RWPE2 (cell line): ENCODE measurements at regions not wholly inside any gene's neighbourhood (a gene's known extent, or its start where the extent isn't known, plus 50 kb on each side); places are given as distances from the start of the nearest gene placed in this dataset.

Source experiments
- ATAC-seq: fragments of 200-7000 bp; cut with Tn5 transposase; 3 replicates; pipeline ENCODE4 v1.9.1; 2021; ENCODE audit warnings: low read depth
- DNase-seq: peaks from one replicate; pipeline ENCODE4 v3.0.0-alpha.2; 2020; ENCODE audit warnings: low spot score
- H3K27ac ChIP-seq: fragments of 450-650 bp; 2 replicates; pipeline ENCODE4 v1.5.1; 2017; ENCODE audit warnings: mild to moderate bottlenecking; ENCODE audit not compliant: poor library complexity, severe bottlenecking
- H3K27me3 ChIP-seq: fragments of 250-450 bp; sonication (Bioruptor Pico); 2 replicates; pipeline ENCODE4 v1.5.1; 2021; ENCODE audit warnings: mild to moderate bottlenecking, moderate library complexity; ENCODE audit not compliant: insufficient read depth, poor library complexity, severe bottlenecking
- H3K36me3 ChIP-seq: fragments of 250-450 bp; sonication (Bioruptor Pico); 2 replicates; pipeline ENCODE4 v1.5.1; 2020; ENCODE audit warnings: low read depth, mild to moderate bottlenecking, moderate library complexity
- H3K4me1 ChIP-seq: fragments of 250-450 bp; sonication (Bioruptor Pico); 2 replicates; pipeline ENCODE4 v1.5.1; 2021; ENCODE audit warnings: mild to moderate bottlenecking, moderate library complexity; ENCODE audit not compliant: insufficient read depth, poor library complexity, severe bottlenecking
- H3K4me3 ChIP-seq: fragments of 250-450 bp; sonication (Bioruptor Pico); 2 replicates; pipeline ENCODE4 v1.5.1; 2021; ENCODE audit warnings: mild to moderate bottlenecking, moderate library complexity; ENCODE audit not compliant: severe bottlenecking
- H3K9me3 ChIP-seq: fragments of 250-450 bp; sonication (Bioruptor Pico); 2 replicates; pipeline ENCODE4 v1.5.1; 2021; ENCODE audit warnings: mild to moderate bottlenecking, moderate library complexity; ENCODE audit not compliant: severe bottlenecking
- TF ChIP-seq, protein P1 (sequence below): fragments of 450-650 bp; IDR thresholded peaks from one replicate; pipeline ENCODE4 v1.5.1; 2017; ENCODE audit warnings: mild to moderate bottlenecking, moderate library complexity; ENCODE audit not compliant: poor library complexity, severe bottlenecking

DNA sequence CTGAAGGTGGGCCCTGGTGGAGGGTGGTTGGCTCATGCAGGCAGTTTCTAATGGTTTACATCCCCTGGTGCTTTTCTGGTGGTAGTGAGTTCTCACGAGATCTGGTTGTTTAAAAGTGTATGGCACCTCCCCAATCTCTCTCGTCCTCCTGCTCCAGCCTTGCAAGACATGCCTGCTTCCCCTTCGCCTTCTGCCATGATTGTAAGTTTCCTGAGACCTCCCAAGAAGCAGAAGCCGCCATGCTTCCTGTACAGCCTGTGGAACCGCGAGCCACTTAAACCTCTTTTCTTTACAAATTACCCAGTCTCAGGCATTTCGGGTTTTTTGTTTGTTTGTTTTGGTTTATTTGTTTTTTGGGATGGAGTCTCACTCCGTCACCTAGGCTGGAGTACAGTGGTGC lies 173.2 kb downstream of the MN1 start:
- Histone ChIP-seq H3K36me3 (no peaks in the 10 kb centered on the region), H3K27ac (no peak overlapping the region), H3K4me1 (no peaks in the 10 kb centered on the region), H3K27me3 (no peaks in the 10 kb centered on the region), H3K4me3 (no peak overlapping the region), H3K9me3 (no peaks in the 10 kb centered on the region)
- TF ChIP-seq, protein P1, sequence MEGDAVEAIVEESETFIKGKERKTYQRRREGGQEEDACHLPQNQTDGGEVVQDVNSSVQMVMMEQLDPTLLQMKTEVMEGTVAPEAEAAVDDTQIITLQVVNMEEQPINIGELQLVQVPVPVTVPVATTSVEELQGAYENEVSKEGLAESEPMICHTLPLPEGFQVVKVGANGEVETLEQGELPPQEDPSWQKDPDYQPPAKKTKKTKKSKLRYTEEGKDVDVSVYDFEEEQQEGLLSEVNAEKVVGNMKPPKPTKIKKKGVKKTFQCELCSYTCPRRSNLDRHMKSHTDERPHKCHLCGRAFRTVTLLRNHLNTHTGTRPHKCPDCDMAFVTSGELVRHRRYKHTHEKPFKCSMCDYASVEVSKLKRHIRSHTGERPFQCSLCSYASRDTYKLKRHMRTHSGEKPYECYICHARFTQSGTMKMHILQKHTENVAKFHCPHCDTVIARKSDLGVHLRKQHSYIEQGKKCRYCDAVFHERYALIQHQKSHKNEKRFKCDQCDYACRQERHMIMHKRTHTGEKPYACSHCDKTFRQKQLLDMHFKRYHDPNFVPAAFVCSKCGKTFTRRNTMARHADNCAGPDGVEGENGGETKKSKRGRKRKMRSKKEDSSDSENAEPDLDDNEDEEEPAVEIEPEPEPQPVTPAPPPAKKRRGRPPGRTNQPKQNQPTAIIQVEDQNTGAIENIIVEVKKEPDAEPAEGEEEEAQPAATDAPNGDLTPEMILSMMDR: no peak
- DNase-seq (no peak), ATAC-seq (no peak)

DNA sequence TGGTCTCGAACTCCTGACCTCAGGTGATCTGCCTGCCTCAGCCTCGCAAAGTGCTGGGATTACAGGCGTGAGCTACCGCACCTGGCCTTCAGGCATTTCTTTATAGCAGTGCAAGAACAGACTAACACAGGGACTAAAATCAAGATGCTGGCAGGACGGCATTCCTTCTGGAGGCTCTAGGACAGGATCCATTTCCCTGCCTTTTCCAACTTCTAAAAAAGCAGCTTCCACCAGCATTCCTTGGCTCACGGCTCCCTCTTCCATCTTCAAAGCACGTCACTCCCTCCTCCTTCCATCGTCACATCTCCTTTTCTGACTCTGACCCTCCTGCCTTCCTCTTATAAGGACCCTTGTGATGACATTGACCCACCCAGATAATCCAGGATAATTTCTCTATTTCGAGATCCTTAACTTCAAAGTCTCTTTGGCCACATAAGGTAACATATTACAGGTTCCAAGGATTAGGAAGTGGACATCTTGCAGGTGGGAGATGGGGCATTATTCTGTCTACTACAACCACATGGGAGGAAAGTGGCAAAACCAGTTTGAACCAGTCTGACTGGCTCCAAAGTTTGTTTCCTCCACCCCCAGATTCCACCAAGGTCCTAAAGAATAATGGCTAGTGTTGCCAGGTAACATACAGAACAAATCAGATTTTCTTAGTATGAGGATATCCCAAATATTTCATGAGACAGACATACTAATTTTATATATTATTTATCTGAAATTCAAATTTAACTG lies 172.5 kb downstream of the MN1 start:
- H3K36me3 ChIP-seq: no peaks in the 10 kb centered on the region
- H3K4me1 ChIP-seq: no peaks in the 10 kb centered on the region
- no peak for ATAC-seq
- H3K27me3 ChIP-seq: no peaks in the 10 kb centered on the region
- H3K27ac ChIP-seq: no peak overlapping the region
- DNase-seq: no peak
- no peaks in the 10 kb centered on the region for H3K9me3 ChIP-seq
- no peak overlapping the region for H3K4me3 ChIP-seq
- TF ChIP-seq, protein P1: no peak

DNA sequence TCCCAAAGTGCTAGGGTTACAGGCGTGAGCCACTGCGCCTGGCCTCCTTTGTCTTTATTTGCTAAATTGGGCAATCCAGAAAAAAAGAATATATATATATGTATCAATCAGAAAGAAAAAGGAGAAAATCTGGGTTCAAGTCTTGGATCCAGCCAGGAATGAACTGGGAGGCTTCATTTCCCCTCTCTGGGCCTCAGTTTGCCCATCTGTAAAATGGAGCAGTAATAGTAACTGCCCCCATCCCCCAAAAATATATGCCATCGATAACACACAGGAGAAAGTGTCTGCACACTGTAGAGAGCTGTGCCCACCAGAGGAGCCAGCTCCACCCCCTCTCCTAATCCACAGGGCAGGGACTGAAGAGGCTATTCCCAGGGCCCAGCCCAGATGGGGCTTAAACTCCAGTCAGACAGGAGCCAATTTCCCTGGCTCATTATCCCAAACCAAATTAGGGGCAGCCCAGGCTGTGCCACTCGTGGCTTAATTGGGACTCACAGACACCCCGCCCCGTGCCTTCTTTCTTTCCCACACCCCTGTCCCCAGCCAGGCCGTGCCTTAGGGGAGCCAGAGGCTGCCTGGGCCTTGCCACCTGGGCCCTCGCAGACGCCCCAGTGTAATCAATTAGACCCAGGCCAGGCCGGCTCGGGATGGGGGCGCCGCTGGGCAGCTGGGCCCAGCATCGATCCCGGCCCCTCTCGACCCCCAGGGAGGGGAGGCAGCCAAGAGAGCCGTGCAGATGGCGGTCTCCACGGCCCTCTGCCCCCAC lies 171.5 kb downstream of the MN1 start:
- DNase-seq (no peak), ATAC-seq (no peak)
- Histone ChIP-seq H3K27ac (no peak overlapping the region), H3K4me3 (no peak overlapping the region), H3K36me3 (no peaks in the 10 kb centered on the region), H3K9me3 (no peaks in the 10 kb centered on the region), H3K27me3 (no peaks in the 10 kb centered on the region), H3K4me1 (no peaks in the 10 kb centered on the region)
- TF ChIP-seq, protein P1: no peak

DNA sequence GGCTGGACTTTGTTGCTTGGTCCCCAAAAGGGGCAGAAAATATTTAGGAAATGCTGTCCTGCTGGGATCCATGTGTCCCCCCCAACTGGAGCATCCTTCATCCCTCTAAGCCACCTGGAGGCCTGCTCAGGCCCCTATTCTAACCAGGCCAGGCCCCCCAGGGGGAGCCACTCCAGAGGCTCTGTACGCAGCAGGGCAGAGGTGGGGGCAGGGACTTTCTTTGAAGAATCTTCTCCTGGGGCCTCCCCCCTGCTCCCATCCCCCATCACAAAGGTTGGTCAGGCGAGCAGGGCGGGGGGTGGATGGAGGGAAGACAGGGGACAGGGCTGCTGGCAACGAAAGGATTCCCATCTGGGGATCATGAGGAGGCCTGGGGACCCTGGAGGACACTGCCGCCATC lies 170.8 kb downstream of the MN1 start:
- Histone ChIP-seq H3K4me3 (no peak overlapping the region), H3K9me3 (no peaks in the 10 kb centered on the region), H3K27me3 (no peaks in the 10 kb centered on the region), H3K27ac (no peak overlapping the region), H3K36me3 (no peaks in the 10 kb centered on the region), H3K4me1 (no peaks in the 10 kb centered on the region)
- TF ChIP-seq, protein P1: no peak
- DNase-seq (no peak), ATAC-seq (no peak)

DNA sequence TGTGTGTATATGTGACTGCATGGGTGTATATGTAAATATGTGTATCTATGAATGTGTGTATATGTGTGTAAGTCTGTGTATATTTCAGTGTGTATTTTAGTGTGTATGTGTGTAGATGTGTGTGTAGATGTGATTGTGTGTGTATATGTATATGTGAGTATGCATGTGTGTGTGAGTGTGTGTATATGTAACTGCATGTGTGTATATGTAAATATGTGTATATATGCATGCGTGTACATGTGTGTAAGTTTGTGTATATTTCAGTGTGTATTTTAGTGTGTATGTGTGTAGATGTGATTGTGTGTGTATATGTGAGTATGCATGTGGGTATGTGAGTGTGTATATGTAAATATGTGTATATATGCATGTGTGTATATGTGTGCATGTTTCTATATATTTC lies 169.9 kb downstream of the MN1 start:
- TF ChIP-seq, protein P1: no peak
- ATAC-seq (no peak), DNase-seq (no peak)
- Histone ChIP-seq H3K27ac (no peak overlapping the region), H3K4me3 (no peak overlapping the region), H3K9me3 (no peaks in the 10 kb centered on the region), H3K36me3 (no peaks in the 10 kb centered on the region), H3K4me1 (no peaks in the 10 kb centered on the region), H3K27me3 (no peaks in the 10 kb centered on the region)
